ENCODE measurements at regions not wholly inside any gene's neighbourhood (a gene's known extent, or its start where the extent isn't known, plus 50 kb on each side); places are given as distances from the start of the nearest gene placed in this dataset.

DNA sequence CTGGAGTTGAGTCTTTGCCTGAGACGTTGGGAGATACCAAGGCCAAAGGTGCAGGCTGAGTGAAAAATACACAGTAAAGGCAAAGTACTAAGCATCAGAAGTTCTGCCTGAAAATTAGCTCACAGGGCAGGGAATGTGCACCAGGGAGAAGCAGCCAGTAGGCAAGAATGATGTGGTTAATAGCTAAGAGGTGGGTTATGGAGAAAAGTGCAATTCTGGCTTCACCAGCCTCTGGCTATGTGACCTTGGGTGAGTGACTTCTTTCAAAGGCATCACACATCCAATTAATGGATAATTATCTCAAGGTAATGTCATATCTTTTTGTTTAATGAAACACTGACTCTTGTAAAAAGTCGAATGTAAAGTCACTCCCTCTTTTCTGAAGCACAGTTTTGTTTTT lies 230.7 kb upstream of the FGGY start:
- intact Hi-C loops (cut with micrococcal nuclease; ENCODE audit: unreplicated experiment) = no loop called here
- in situ Hi-C loops (cut with HindIII; ENCODE audit: low pct_unique_long_range_greater_than_20kb, low sequenced_read_pairs) = no loop called here
- Histone ChIP-seq H3K4me1 (ENCODE audit: control insufficient read depth, insufficient read depth, low read length) (no peaks in the 10 kb centered on the region), H3K9me3 (ENCODE audit: control insufficient read depth, insufficient read depth, low read depth, low read length) (no peaks in the 10 kb centered on the region), H3K27ac (ENCODE audit: low read length) (no peak overlapping the region), H3K27me3 (ENCODE audit: control insufficient read depth, insufficient read depth, low read length) (no peaks in the 10 kb centered on the region), H3K4me3 (ENCODE audit: low read depth in 2 of 2, low read length in 2 of 2) (no peak overlapping the region), H3K36me3 (ENCODE audit: control insufficient read depth, insufficient read depth, low read length) (no peaks in the 10 kb centered on the region)
- ATAC-seq (no peak), DNase-seq (ENCODE audit: low read depth, low spot score) (no peak)
- TF ChIP-seq POLR2AphosphoS5 (IDR thresholded peaks at IDR 0.05; ENCODE audit: low read depth, low read length) (no peak), REST (IDR thresholded peaks at IDR 0.05; ENCODE audit: insufficient read depth in 1 of 2, low read depth in 2 of 2, low read length in 1 of 2) (no peak), SIN3A (IDR thresholded peaks at IDR 0.05; ENCODE audit: borderline replicate concordance, insufficient read depth, low read depth, low read length) (no peak), TCF7L2 (IDR thresholded peaks at IDR 0.05; ENCODE audit: low read depth, low read length) (no peak)
- TF ChIP-seq, protein P1, sequence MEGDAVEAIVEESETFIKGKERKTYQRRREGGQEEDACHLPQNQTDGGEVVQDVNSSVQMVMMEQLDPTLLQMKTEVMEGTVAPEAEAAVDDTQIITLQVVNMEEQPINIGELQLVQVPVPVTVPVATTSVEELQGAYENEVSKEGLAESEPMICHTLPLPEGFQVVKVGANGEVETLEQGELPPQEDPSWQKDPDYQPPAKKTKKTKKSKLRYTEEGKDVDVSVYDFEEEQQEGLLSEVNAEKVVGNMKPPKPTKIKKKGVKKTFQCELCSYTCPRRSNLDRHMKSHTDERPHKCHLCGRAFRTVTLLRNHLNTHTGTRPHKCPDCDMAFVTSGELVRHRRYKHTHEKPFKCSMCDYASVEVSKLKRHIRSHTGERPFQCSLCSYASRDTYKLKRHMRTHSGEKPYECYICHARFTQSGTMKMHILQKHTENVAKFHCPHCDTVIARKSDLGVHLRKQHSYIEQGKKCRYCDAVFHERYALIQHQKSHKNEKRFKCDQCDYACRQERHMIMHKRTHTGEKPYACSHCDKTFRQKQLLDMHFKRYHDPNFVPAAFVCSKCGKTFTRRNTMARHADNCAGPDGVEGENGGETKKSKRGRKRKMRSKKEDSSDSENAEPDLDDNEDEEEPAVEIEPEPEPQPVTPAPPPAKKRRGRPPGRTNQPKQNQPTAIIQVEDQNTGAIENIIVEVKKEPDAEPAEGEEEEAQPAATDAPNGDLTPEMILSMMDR (IDR thresholded peaks at IDR 0.05) = no peak
- ChIA-PET POLR2A (no interaction called here), CTCF (no interaction called here)
- no TSS peak for BruUV-seq (replicated peaks)

DNA sequence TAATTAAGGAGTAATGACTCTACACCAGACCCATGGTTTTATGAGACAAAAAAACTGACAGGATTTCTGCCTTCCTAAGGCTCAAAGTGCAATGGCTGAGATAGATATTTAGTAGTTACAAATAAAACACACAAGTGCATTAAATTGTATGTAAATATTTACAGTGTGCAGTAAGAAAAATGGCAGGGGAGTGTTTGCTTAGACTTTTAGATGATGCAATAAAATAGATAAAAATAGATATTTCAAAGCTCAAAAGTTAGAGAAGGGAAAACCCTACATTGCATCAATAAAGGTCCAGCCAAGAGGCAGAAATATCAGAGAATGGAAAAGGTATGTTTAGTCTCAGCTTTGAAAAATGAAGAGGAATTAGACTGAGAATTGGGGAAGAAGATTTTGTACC lies 226.3 kb upstream of the FGGY start:
- Histone ChIP-seq H3K27ac (ENCODE audit: low read length) (no peak overlapping the region; the same call in 1 of the 2 replicates), H3K9me3 (ENCODE audit: control insufficient read depth, insufficient read depth, low read depth, low read length) (no peaks in the 10 kb centered on the region), H3K36me3 (ENCODE audit: control insufficient read depth, insufficient read depth, low read length) (no peaks in the 10 kb centered on the region), H3K27me3 (ENCODE audit: control insufficient read depth, insufficient read depth, low read length) (no peaks in the 10 kb centered on the region), H3K4me1 (ENCODE audit: control insufficient read depth, insufficient read depth, low read length) (no peaks in the 10 kb centered on the region), H3K4me3 (ENCODE audit: low read depth in 2 of 2, low read length in 2 of 2) (no peak overlapping the region)
- DNase-seq (ENCODE audit: low read depth, low spot score) (no peak), ATAC-seq (no peak)
- intact Hi-C loops (cut with micrococcal nuclease; ENCODE audit: unreplicated experiment) (no loop called here), in situ Hi-C loops (cut with HindIII; ENCODE audit: low pct_unique_long_range_greater_than_20kb, low sequenced_read_pairs) (no loop called here)
- CTCF ChIA-PET = no interaction called here
- POLR2A ChIA-PET = interaction anchor here (0.5 to 0.6 kb wide), 2 partner anchors 284 to 287 kb away, joined by 3 to 5 read pairs; partner anchors contain the start of gene JUN
- TF ChIP-seq REST (IDR thresholded peaks at IDR 0.05; ENCODE audit: insufficient read depth in 1 of 2, low read depth in 2 of 2, low read length in 1 of 2) = no peak
- TF ChIP-seq POLR2AphosphoS5 (IDR thresholded peaks at IDR 0.05; ENCODE audit: low read depth, low read length) = no peak
- BruUV-seq (replicated peaks) = no TSS peak
